ENCODE measurements at regions not wholly inside any gene's neighbourhood (a gene's known extent, or its start where the extent isn't known, plus 50 kb on each side); places are given as distances from the start of the nearest gene placed in this dataset.

GRCh38 chr11:39810358-39810757 is 1649.1 kb downstream of the LRRC4C start:
- H3K9me3 ChIP-seq (ENCODE audit: low read length), result no peaks in the 10 kb centered on the region
- no peaks in the 10 kb centered on the region for H4K20me1 ChIP-seq (ENCODE audit: insufficient read depth, low read length)
- H3K9me2 ChIP-seq (ENCODE audit: low read depth, low read length), result no peaks in the 10 kb centered on the region
- H3K9ac ChIP-seq (ENCODE audit: low read length), result no peak overlapping the region
- H3K27ac ChIP-seq (ENCODE audit: low read depth, low read length, poor library complexity, severe bottlenecking), result no peak overlapping the region
- H3K27me3 ChIP-seq (ENCODE audit: insufficient read depth, low read length), result no peaks in the 10 kb centered on the region
- H3K36me3 ChIP-seq (ENCODE audit: insufficient read depth, low read length), result no peaks in the 10 kb centered on the region
- TF ChIP-seq, protein P1, sequence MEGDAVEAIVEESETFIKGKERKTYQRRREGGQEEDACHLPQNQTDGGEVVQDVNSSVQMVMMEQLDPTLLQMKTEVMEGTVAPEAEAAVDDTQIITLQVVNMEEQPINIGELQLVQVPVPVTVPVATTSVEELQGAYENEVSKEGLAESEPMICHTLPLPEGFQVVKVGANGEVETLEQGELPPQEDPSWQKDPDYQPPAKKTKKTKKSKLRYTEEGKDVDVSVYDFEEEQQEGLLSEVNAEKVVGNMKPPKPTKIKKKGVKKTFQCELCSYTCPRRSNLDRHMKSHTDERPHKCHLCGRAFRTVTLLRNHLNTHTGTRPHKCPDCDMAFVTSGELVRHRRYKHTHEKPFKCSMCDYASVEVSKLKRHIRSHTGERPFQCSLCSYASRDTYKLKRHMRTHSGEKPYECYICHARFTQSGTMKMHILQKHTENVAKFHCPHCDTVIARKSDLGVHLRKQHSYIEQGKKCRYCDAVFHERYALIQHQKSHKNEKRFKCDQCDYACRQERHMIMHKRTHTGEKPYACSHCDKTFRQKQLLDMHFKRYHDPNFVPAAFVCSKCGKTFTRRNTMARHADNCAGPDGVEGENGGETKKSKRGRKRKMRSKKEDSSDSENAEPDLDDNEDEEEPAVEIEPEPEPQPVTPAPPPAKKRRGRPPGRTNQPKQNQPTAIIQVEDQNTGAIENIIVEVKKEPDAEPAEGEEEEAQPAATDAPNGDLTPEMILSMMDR (IDR thresholded peaks at IDR 0.05; ENCODE audit: low read length), result no peak
- TF ChIP-seq EZH2 (IDR thresholded peaks at IDR 0.05; ENCODE audit: borderline replicate concordance, low read length), result no peak
- H3K4me1 ChIP-seq (ENCODE audit: insufficient read depth, low read length, severe bottlenecking), result no peaks in the 10 kb centered on the region
- H2AFZ ChIP-seq (ENCODE audit: low read length), result no peak overlapping the region
- H3K4me2 ChIP-seq (ENCODE audit: low read length), result no peak overlapping the region
- no peaks in the 10 kb centered on the region for H3K79me2 ChIP-seq (ENCODE audit: insufficient read depth, low read length)
- no peak overlapping the region for H3K4me3 ChIP-seq (ENCODE audit: low read depth, low read length, poor library complexity, severe bottlenecking)
- H3F3A ChIP-seq (ENCODE audit: insufficient read depth, low read length), result no peaks in the 10 kb centered on the region

DNA sequence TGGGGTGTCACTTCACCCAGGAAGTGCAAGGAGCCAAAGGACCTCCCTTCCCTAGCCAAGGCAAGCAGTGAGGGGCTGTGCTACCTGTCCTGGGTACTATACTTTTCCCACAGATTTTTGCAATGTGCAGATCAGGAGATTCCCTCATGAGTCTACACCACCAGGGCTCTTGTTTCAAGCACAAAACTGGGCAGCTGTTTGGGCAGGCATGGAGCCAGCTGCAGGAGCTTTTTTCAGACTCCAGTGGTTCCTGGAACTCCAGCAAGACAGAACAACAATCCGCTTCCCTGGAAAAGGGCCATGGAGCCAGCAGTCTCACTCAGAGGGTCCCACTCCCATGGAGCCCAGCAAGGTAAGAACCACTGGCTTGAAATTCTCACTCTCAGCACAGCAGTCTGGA is 1649.6 kb downstream of the LRRC4C start:
- Histone ChIP-seq H3F3A (ENCODE audit: insufficient read depth, low read length) (no peaks in the 10 kb centered on the region), H3K27me3 (ENCODE audit: insufficient read depth, low read length) (no peaks in the 10 kb centered on the region), H3K9ac (ENCODE audit: low read length) (no peak overlapping the region), H3K9me3 (ENCODE audit: low read length) (no peaks in the 10 kb centered on the region), H3K4me1 (ENCODE audit: insufficient read depth, low read length, severe bottlenecking) (no peaks in the 10 kb centered on the region), H2AFZ (ENCODE audit: low read length) (no peak overlapping the region), H3K36me3 (ENCODE audit: insufficient read depth, low read length) (no peaks in the 10 kb centered on the region), H3K27ac (ENCODE audit: low read depth, low read length, poor library complexity, severe bottlenecking) (no peak overlapping the region), H3K4me3 (ENCODE audit: low read depth, low read length, poor library complexity, severe bottlenecking) (no peak overlapping the region), H4K20me1 (ENCODE audit: insufficient read depth, low read length) (no peaks in the 10 kb centered on the region), H3K9me2 (ENCODE audit: low read depth, low read length) (no peaks in the 10 kb centered on the region), H3K4me2 (ENCODE audit: low read length) (no peak overlapping the region), H3K79me2 (ENCODE audit: insufficient read depth, low read length) (no peaks in the 10 kb centered on the region)
- TF ChIP-seq, protein P1 (IDR thresholded peaks at IDR 0.05; ENCODE audit: low read length), result no peak
- TF ChIP-seq EZH2 (IDR thresholded peaks at IDR 0.05; ENCODE audit: borderline replicate concordance, low read length), result no peak

GRCh38 chr11:39807904-39808303 is 1651.5 kb downstream of the LRRC4C start:
- Histone ChIP-seq H3K9ac (ENCODE audit: low read length) (no peak overlapping the region), H3K4me2 (ENCODE audit: low read length) (no peak overlapping the region), H3K27me3 (ENCODE audit: insufficient read depth, low read length) (no peaks in the 10 kb centered on the region), H3K4me1 (ENCODE audit: insufficient read depth, low read length, severe bottlenecking) (no peaks in the 10 kb centered on the region), H4K20me1 (ENCODE audit: insufficient read depth, low read length) (no peaks in the 10 kb centered on the region), H3F3A (ENCODE audit: insufficient read depth, low read length) (no peaks in the 10 kb centered on the region), H2AFZ (ENCODE audit: low read length) (no peak overlapping the region), H3K27ac (ENCODE audit: low read depth, low read length, poor library complexity, severe bottlenecking) (no peak overlapping the region), H3K79me2 (ENCODE audit: insufficient read depth, low read length) (no peaks in the 10 kb centered on the region), H3K9me2 (ENCODE audit: low read depth, low read length) (no peaks in the 10 kb centered on the region), H3K9me3 (ENCODE audit: low read length) (no peaks in the 10 kb centered on the region), H3K36me3 (ENCODE audit: insufficient read depth, low read length) (no peaks in the 10 kb centered on the region), H3K4me3 (ENCODE audit: low read depth, low read length, poor library complexity, severe bottlenecking) (no peak overlapping the region)
- TF ChIP-seq EZH2 (IDR thresholded peaks at IDR 0.05; ENCODE audit: borderline replicate concordance, low read length), result no peak
- TF ChIP-seq, protein P1 (IDR thresholded peaks at IDR 0.05; ENCODE audit: low read length), result no peak
